H1 (cell line): ENCODE measurements at regions not wholly inside any gene's neighbourhood (a gene's known extent, or its start where the extent isn't known, plus 50 kb on each side); places are given as distances from the start of the nearest gene placed in this dataset.

Experiments used
- BCL11A ChIP-seq, 2 experiments: IDR thresholded peaks; one replicate each; pipeline ENCODE4 v1.6.1; 2011; ENCODE audit warnings: low read depth in 2 of 2, low read length in 2 of 2, mild to moderate bottlenecking in 2 of 2
- CHD7 ChIP-seq: fragments of 300-600 bp; sonication (generic); IDR thresholded peaks from 2 replicates; pipeline ENCODE4 v1.7.1; 2012; ENCODE audit warnings: low read length, moderate library complexity, mild to moderate bottlenecking, inconsistent platforms; ENCODE audit not compliant: insufficient replicate concordance
- CTCF ChIP-seq, 3 experiments: IDR thresholded peaks; 1 replicate in 2 of 3; 2 replicates in 1 of 3; pipeline versions ENCODE4 v1.5.1 to v1.6.1; 2011; ENCODE audit warnings: low read length in 3 of 3, mild to moderate bottlenecking in 3 of 3, inconsistent platforms in 2 of 3, low read depth in 1 of 3, moderate library complexity in 1 of 3; ENCODE audit not compliant: insufficient read depth in 1 of 3; ENCODE audit errors: control extremely low read depth in 1 of 3
- EZH2 ChIP-seq: fragments of 200-600 bp; sonication (generic); IDR thresholded peaks from 2 replicates; pipeline ENCODE4 v1.7.1; 2012; ENCODE audit warnings: low read depth, mild to moderate bottlenecking, moderate library complexity, low read length, inconsistent platforms; ENCODE audit not compliant: severe bottlenecking
- GTF2F1 ChIP-seq: IDR thresholded peaks from 2 replicates; pipeline ENCODE4 v1.6.1; 2012; ENCODE audit warnings: low read depth, low read length, improper control_type of control experiment, borderline replicate concordance
- PHF8 ChIP-seq: fragments of 200-600 bp; sonication (generic); conservative IDR thresholded peaks from 2 replicates; pipeline ENCODE4 v1.7.1; 2012; ENCODE audit warnings: low read depth, mild to moderate bottlenecking, inconsistent platforms, low read length, moderate library complexity
- RFX5 ChIP-seq: IDR thresholded peaks from 2 replicates; pipeline ENCODE4 v1.6.1; 2011; ENCODE audit warnings: low read depth, low read length, improper control_type of control experiment, borderline replicate concordance
- RNF2 ChIP-seq: fragments of 200-900, 300-1000 bp; sonication (generic); IDR thresholded peaks from 2 replicates; pipeline ENCODE4 v1.7.1; 2016; ENCODE audit warnings: borderline replicate concordance, low read depth, mild to moderate bottlenecking, antibody characterized with exemption, low read length; ENCODE audit not compliant: poor library complexity, severe bottlenecking; ENCODE audit errors: missing control alignments
- SP2 ChIP-seq: IDR thresholded peaks from 2 replicates; pipeline ENCODE4 v1.6.1; 2012; ENCODE audit warnings: mild to moderate bottlenecking, low read length, inconsistent platforms

DNA sequence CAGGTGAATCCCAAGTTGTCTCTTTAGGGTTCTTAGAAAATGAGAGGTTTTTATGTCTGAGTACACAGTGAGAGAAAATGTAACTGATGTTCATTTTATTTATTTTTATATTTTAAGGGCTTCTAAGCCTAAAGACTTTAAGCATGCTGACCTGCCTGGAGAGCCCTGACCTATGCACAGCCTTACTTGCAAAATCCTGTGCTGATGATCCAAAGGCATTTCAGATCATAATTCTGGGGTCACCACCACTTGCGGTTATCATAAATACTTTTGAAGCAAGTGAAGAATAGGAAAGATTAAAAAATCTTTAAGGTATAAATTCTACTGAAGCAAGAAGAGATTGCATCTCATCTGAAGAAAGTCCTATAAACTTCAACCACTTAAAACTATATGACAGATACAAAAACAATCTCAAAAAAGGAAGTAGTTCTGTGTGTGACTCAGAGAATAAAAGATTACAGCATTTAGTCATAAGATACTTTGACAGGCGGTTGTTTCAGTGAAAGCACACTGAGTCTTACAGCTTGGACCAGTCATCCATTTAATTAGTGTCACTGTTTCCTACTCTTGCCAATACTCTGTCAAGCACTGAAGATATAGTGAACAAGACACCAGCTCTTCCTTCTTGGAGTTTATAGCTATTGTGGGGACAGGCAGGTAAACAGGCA is 245.2 kb upstream of the DIPK2B start:
- TF ChIP-seq CTCF (IDR thresholded peaks at IDR 0.05; ENCODE audit: control extremely low read depth in 1 of 3, insufficient read depth in 1 of 3, low read depth in 1 of 3, low read length in 3 of 3) (no peak), RNF2 (no peak), SP2 (no peak), EZH2 (no peak), RFX5 (no peak), PHF8 (no peak), CHD7 (no peak), GTF2F1 (no peak), BCL11A (IDR thresholded peaks at IDR 0.05; ENCODE audit: low read depth in 2 of 2, low read length in 2 of 2) (no peak)
